Choroid plexus epithelial cell (primary cell): ENCODE measurements at regions not wholly inside any gene's neighbourhood (a gene's known extent, or its start where the extent isn't known, plus 50 kb on each side); places are given as distances from the start of the nearest gene placed in this dataset.

Source experiments
- DNase-seq: peaks from one replicate; pipeline ENCODE4 v3.0.0-alpha.2; 2010; ENCODE audit warnings: low read depth
- H3K4me3 ChIP-seq: 2 replicates; pipeline ENCODE4 v1.5.1; 2011; ENCODE audit warnings: low read depth, mild to moderate bottlenecking, control low read depth, low read length, moderate library complexity
- CTCF ChIP-seq: conservative IDR thresholded peaks from 2 replicates; pipeline ENCODE4 v1.5.1; 2011; ENCODE audit warnings: low read depth, mild to moderate bottlenecking, control low read depth, inconsistent platforms, low read length, moderate library complexity

DNA sequence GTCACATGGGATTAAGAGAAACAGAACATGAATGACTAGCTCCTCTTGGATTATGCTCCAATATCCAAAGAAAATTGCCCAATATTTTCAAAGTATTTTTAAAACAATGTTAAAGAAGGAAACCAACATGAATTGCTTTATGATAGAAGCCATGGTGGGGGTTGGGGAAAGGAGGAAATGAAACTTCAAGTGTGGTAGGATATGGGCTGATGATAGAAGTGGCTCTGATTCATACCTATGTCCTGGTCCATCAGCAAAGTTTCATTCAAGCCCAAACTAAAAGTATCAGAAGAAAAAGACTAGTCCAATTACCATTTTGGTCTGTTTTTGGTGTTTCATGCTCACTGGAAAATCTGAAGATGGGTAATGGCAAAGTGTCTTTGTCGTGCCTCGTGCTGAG, 104.2 kb upstream of the PROX1 start:
- no peak for TF ChIP-seq CTCF
- DNase-seq = no peak
- no peak overlapping the region for H3K4me3 ChIP-seq

- no peak overlapping the region for H3K4me3 ChIP-seq
- no peak for TF ChIP-seq CTCF
Observed at GRCh38 chr1:213884402-213884801, 103.4 kb upstream of the PROX1 start.

GRCh38 chr1:213884942-213885341, 102.8 kb upstream of the PROX1 start:
- no peak for DNase-seq
- H3K4me3 ChIP-seq = no peak overlapping the region
- TF ChIP-seq CTCF = no peak

More at GRCh38 chr1:213884402-213884801, 103.4 kb upstream of the PROX1 start:
- no peak for DNase-seq

DNA sequence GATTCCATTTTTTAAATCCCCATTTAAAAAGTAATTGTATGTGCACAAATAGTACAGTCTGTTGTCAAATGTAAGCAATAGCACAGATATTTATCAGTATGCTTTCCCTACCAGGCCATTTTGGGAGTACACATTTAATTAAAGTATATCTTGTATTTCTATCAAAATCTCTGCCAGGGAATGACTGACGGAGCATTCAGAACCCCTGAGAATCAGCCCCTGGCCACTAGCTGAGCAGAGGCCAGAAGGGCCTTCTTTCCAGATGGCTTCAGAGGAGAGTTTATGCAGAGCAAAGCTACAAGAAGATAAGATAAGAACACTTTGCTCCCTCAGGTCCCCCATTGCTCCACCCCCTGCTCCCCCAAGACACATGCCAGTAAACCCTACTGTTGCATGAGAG, 99.9 kb upstream of the PROX1 start:
- no peak overlapping the region for H3K4me3 ChIP-seq
- DNase-seq = no peak
- no peak for TF ChIP-seq CTCF

DNA sequence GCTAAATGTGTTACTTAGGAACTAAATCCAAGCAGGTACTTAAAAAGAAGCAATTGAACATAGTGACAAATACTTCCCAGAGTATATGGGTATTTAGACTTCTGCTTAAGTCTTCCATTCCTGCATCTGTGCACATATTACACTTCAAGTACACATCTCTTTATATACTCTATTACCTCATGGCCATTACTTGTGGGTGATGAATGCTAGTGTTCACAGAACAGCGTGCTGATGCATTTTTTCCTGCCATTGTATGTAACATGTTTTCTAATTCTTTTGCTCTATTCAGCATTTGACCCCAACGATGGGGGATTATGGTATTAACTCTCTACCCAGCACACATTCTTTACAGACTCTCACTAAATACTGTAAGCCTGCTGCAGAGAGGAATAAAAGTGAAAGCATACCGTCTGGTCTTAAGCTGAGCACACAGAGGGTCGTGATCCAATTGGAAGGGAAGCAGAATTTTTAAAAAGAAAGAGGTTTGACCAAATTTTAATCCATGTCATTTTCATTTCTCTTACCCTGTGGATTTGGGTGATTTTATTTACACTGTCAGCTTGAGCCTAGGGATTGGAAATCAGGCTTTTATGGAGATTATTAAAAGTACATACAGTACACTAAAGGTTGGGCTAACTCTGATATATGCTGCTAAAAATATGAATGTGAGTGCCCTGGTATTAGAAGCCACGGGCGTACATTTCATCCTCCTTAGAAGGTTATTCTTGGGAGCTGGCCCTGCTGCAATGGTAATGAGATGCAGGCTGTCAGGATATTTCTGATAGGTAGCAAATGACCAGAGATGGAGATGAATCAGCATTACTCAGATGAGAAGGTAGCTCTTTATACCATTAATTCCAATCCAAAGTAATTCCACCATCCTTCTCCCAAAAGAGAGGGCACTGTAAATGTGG, 95.5 kb upstream of the PROX1 start:
- H3K4me3 ChIP-seq = no peak overlapping the region
- no peak for DNase-seq
- no peak for TF ChIP-seq CTCF

- no peak for DNase-seq
- TF ChIP-seq CTCF = no peak
Observed at GRCh38 chr1:213898684-213899083, 89.1 kb upstream of the PROX1 start.

GRCh38 chr1:213899413-213899812, 88.4 kb upstream of the PROX1 start:
- no peak for TF ChIP-seq CTCF
- H3K4me3 ChIP-seq = no peak overlapping the region
- no peak for DNase-seq

More at GRCh38 chr1:213898684-213899083, 89.1 kb upstream of the PROX1 start:
- no peak overlapping the region for H3K4me3 ChIP-seq
